ENCODE measurements at regions not wholly inside any gene's neighbourhood (a gene's known extent, or its start where the extent isn't known, plus 50 kb on each side); places are given as distances from the start of the nearest gene placed in this dataset.

GRCh38 chr6:119874381-119874780, 524.8 kb upstream of the MAN1A1 start:
- TF ChIP-seq CTCF (IDR thresholded peaks at IDR 0.05; ENCODE audit: low read depth, low read length) (no peak), EZH2phosphoT487 (IDR thresholded peaks at IDR 0.05; ENCODE audit: low read depth) (no peak)
- no peaks in the 10 kb centered on the region for H4K20me1 ChIP-seq (ENCODE audit: insufficient read depth, low read length)
- no peak overlapping the region for H3K9ac ChIP-seq (ENCODE audit: low read length)
- no peaks in the 10 kb centered on the region for H3K9me3 ChIP-seq (ENCODE audit: insufficient read depth, low read length)
- H3K4me2 ChIP-seq (ENCODE audit: low read length): no peak overlapping the region
- H3K27ac ChIP-seq (ENCODE audit: low read length): no peak overlapping the region
- no peaks in the 10 kb centered on the region for H3K4me1 ChIP-seq (ENCODE audit: low read length)
- no peak overlapping the region for H3K4me3 ChIP-seq (ENCODE audit: low read length)
- no peak overlapping the region for H2AFZ ChIP-seq (ENCODE audit: low read depth, low read length)
- H3K79me2 ChIP-seq (ENCODE audit: low read length): no peaks in the 10 kb centered on the region
- no peaks in the 10 kb centered on the region for H3K27me3 ChIP-seq (ENCODE audit: low read depth, low read length)
- H3K36me3 ChIP-seq (replicated peaks; ENCODE audit: low read depth, low read length): no peaks in the 10 kb centered on the region

DNA sequence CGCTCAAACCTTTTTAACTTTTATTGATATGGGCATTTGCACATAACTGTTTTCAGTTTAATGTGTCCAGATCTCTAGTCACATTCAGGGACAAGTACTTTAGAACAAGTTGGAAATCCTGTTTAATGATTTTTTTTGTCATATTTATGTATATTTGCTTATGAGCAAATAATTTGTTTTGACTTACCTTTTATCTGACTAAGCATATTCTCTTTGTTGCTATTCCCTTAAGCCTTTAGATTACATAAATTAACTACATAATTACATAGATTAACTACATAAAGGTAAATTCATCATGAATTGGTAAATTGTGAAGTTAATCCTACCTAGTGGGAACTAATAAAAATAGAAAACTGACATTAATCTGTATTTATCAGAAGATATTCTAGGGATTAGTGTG, 523.5 kb upstream of the MAN1A1 start:
- Histone ChIP-seq H2AFZ (ENCODE audit: low read depth, low read length) (no peak overlapping the region), H3K79me2 (ENCODE audit: low read length) (no peaks in the 10 kb centered on the region), H4K20me1 (ENCODE audit: insufficient read depth, low read length) (no peaks in the 10 kb centered on the region), H3K4me2 (ENCODE audit: low read length) (no peak overlapping the region), H3K27me3 (ENCODE audit: low read depth, low read length) (no peaks in the 10 kb centered on the region), H3K36me3 (replicated peaks; ENCODE audit: low read depth, low read length) (no peaks in the 10 kb centered on the region), H3K4me1 (ENCODE audit: low read length) (no peaks in the 10 kb centered on the region), H3K9ac (ENCODE audit: low read length) (no peak overlapping the region), H3K4me3 (ENCODE audit: low read length) (no peak overlapping the region), H3K27ac (ENCODE audit: low read length) (no peak overlapping the region), H3K9me3 (ENCODE audit: insufficient read depth, low read length) (no peaks in the 10 kb centered on the region)
- no peak for TF ChIP-seq CTCF (IDR thresholded peaks at IDR 0.05; ENCODE audit: low read depth, low read length)
- TF ChIP-seq EZH2phosphoT487 (IDR thresholded peaks at IDR 0.05; ENCODE audit: low read depth): no peak

DNA sequence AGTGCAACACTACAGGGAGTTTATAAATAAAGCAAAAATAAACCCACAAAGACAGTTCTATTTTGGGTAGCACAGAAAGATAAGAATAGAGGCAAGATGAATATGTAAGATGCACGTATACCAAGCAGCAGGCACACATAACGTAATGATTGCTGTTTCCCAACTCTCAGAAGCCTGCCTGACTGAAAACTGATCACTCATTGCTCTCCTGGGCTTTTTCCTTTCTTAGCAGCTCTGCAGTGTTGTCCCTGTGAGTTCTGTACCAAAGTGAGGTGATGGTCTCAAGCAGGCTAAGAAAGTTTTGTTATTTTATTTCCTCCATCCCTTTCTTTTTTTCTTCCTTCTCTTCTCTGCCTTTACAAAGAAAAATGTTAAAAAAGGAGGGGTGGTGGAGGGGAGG, 522.0 kb upstream of the MAN1A1 start:
- no peaks in the 10 kb centered on the region for H3K36me3 ChIP-seq (replicated peaks; ENCODE audit: low read depth, low read length)
- no peak overlapping the region for H3K4me3 ChIP-seq (ENCODE audit: low read length)
- no peak overlapping the region for H3K4me2 ChIP-seq (ENCODE audit: low read length)
- no peaks in the 10 kb centered on the region for H3K79me2 ChIP-seq (ENCODE audit: low read length)
- H2AFZ ChIP-seq (ENCODE audit: low read depth, low read length): no peak overlapping the region
- H3K27me3 ChIP-seq (ENCODE audit: low read depth, low read length): no peaks in the 10 kb centered on the region
- no peaks in the 10 kb centered on the region for H4K20me1 ChIP-seq (ENCODE audit: insufficient read depth, low read length)
- H3K9ac ChIP-seq (ENCODE audit: low read length): no peak overlapping the region
- no peaks in the 10 kb centered on the region for H3K4me1 ChIP-seq (ENCODE audit: low read length)
- TF ChIP-seq EZH2phosphoT487 (IDR thresholded peaks at IDR 0.05; ENCODE audit: low read depth) (no peak), CTCF (IDR thresholded peaks at IDR 0.05; ENCODE audit: low read depth, low read length) (no peak)
- H3K27ac ChIP-seq (ENCODE audit: low read length): no peak overlapping the region
- no peaks in the 10 kb centered on the region for H3K9me3 ChIP-seq (ENCODE audit: insufficient read depth, low read length)

- H2AFZ ChIP-seq (ENCODE audit: low read depth, low read length): no peak overlapping the region
- no peak overlapping the region for H3K9ac ChIP-seq (ENCODE audit: low read length)
- no peak overlapping the region for H3K4me2 ChIP-seq (ENCODE audit: low read length)
- no peaks in the 10 kb centered on the region for H3K4me1 ChIP-seq (ENCODE audit: low read length)
- H3K27ac ChIP-seq (ENCODE audit: low read length): no peak overlapping the region
- no peaks in the 10 kb centered on the region for H3K27me3 ChIP-seq (ENCODE audit: low read depth, low read length)
- H3K4me3 ChIP-seq (ENCODE audit: low read length): no peak overlapping the region
- H3K9me3 ChIP-seq (ENCODE audit: insufficient read depth, low read length): no peaks in the 10 kb centered on the region
- no peaks in the 10 kb centered on the region for H3K36me3 ChIP-seq (replicated peaks; ENCODE audit: low read depth, low read length)
- TF ChIP-seq CTCF (IDR thresholded peaks at IDR 0.05; ENCODE audit: low read depth, low read length): no peak
- no peak for TF ChIP-seq EZH2phosphoT487 (IDR thresholded peaks at IDR 0.05; ENCODE audit: low read depth)
- H3K79me2 ChIP-seq (ENCODE audit: low read length): no peaks in the 10 kb centered on the region
- no peaks in the 10 kb centered on the region for H4K20me1 ChIP-seq (ENCODE audit: insufficient read depth, low read length)
Observed at GRCh38 chr6:119865466-119866350, 516.1 kb upstream of the MAN1A1 start.
